ENCODE measurements at regions not wholly inside any gene's neighbourhood (a gene's known extent, or its start where the extent isn't known, plus 50 kb on each side); places are given as distances from the start of the nearest gene placed in this dataset.

GRCh38 chr3:34396956-34397355 is 598.5 kb downstream of the PDCD6IP start:
- no peaks in the 10 kb centered on the region for H4K20me1 ChIP-seq (ENCODE audit: control insufficient read depth, insufficient read depth, low read length, poor library complexity, severe bottlenecking)
- H3K9me3 ChIP-seq (ENCODE audit: control extremely low read depth in 1 of 3, control insufficient read depth in 2 of 3, insufficient read depth in 1 of 3, low read length in 2 of 3), result peaks cover 0 to 11% (median 0%) of the 10 kb centered on the region in 3 donors
- Mint-ChIP-seq H3K9me3 (ENCODE audit: insufficient read depth) (peaks cover 17% of the 10 kb centered on the region), H3K4me3 (no peak overlapping the region), H3K4me1 (no peaks in the 10 kb centered on the region), H3K27me3 (no peaks in the 10 kb centered on the region), H3K27ac (no peak overlapping the region)
- no peak overlapping the region for H3K9ac ChIP-seq (ENCODE audit: low read length)
- POLR2A ChIA-PET, result no interaction called here
- TF ChIP-seq EZH2 (IDR thresholded peaks at IDR 0.05; ENCODE audit: borderline replicate concordance, insufficient read depth, low read depth, low read length, poor library complexity, severe bottlenecking), result no peak
- TF ChIP-seq CTCF (IDR thresholded peaks at IDR 0.05), result no peak
- no peaks in the 10 kb centered on the region for H3K79me2 ChIP-seq (ENCODE audit: control insufficient read depth, insufficient read depth, low read length)
- ATAC-seq (ENCODE audit: low read depth) (no peak), DNase-seq (no peak)
- H3K27me3 ChIP-seq (replicated peaks in 1 of 4; ENCODE audit: control extremely low read depth in 1 of 4, control insufficient read depth in 3 of 4, insufficient read depth in 4 of 4, low read length in 3 of 4), result no peaks in the 10 kb centered on the region
- H2AFZ ChIP-seq (ENCODE audit: insufficient read depth, low read depth, low read length, poor library complexity, severe bottlenecking), result no peak overlapping the region
- H3K4me2 ChIP-seq (replicated peaks; ENCODE audit: low read depth, low read length, poor library complexity, severe bottlenecking), result no peak overlapping the region
- no peaks in the 10 kb centered on the region for H3K36me3 ChIP-seq (replicated peaks in 1 of 2; ENCODE audit: control extremely low read depth in 1 of 2, control insufficient read depth in 1 of 2, extremely low read depth in 1 of 2, insufficient read depth in 2 of 2, low read length in 1 of 2)
- CTCF ChIA-PET, result no interaction called here
- no peak overlapping the region for H3K4me3 ChIP-seq (ENCODE audit: control extremely low read depth in 1 of 5, extremely low read depth in 1 of 5, insufficient read depth in 1 of 5, low read depth in 2 of 5, low read length in 4 of 5)
- intact Hi-C loops (cut with micrococcal nuclease), result no loop called here
- no peaks in the 10 kb centered on the region for H3K4me1 ChIP-seq (ENCODE audit: control insufficient read depth in 2 of 2, insufficient read depth in 2 of 2, low read length in 2 of 2)
- no peak overlapping the region for H3K27ac ChIP-seq (ENCODE audit: low read length in 2 of 2)

DNA sequence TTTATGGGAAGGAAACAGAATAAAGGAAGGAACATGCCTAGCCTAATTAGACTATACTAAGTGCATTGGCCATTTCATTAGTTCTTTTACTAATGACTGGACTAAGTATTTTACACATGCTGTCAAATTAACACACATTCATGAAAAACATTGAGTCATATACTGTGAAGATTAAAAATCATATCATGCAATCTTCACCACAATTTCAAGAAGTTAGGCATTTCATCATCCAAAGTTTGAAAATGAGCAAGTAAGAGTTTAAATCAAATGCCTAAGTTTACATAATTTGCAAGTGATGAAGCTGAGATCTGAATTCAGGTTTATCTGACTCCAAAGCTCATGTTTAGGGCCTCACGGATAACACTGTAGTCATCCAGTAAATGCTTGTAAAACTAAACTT is 601.0 kb downstream of the PDCD6IP start:
- no peak for ATAC-seq (ENCODE audit: low read depth)
- Mint-ChIP-seq H3K9me3 (ENCODE audit: insufficient read depth) (peaks cover 11% of the 10 kb centered on the region), H3K27ac (no peak overlapping the region), H3K4me1 (no peaks in the 10 kb centered on the region), H3K27me3 (no peaks in the 10 kb centered on the region), H3K4me3 (no peak overlapping the region)
- Histone ChIP-seq H3K27me3 (replicated peaks in 1 of 4; ENCODE audit: control extremely low read depth in 1 of 4, control insufficient read depth in 3 of 4, insufficient read depth in 4 of 4, low read length in 3 of 4) (no peaks in the 10 kb centered on the region), H3K9me3 (ENCODE audit: control extremely low read depth in 1 of 3, control insufficient read depth in 2 of 3, insufficient read depth in 1 of 3, low read length in 2 of 3) (peaks cover 0 to 11% (median 0%) of the 10 kb centered on the region in 3 donors), H3K9ac (ENCODE audit: low read length) (no peak overlapping the region), H3K4me1 (ENCODE audit: control insufficient read depth in 2 of 2, insufficient read depth in 2 of 2, low read length in 2 of 2) (no peaks in the 10 kb centered on the region), H3K4me3 (ENCODE audit: control extremely low read depth in 1 of 5, extremely low read depth in 1 of 5, insufficient read depth in 1 of 5, low read depth in 2 of 5, low read length in 4 of 5) (no peak overlapping the region), H3K27ac (ENCODE audit: low read length in 2 of 2) (no peak overlapping the region), H3K4me2 (replicated peaks; ENCODE audit: low read depth, low read length, poor library complexity, severe bottlenecking) (no peak overlapping the region), H3K36me3 (replicated peaks in 1 of 2; ENCODE audit: control extremely low read depth in 1 of 2, control insufficient read depth in 1 of 2, extremely low read depth in 1 of 2, insufficient read depth in 2 of 2, low read length in 1 of 2) (no peaks in the 10 kb centered on the region), H2AFZ (ENCODE audit: insufficient read depth, low read depth, low read length, poor library complexity, severe bottlenecking) (no peak overlapping the region), H3K79me2 (ENCODE audit: control insufficient read depth, insufficient read depth, low read length) (no peaks in the 10 kb centered on the region), H4K20me1 (ENCODE audit: control insufficient read depth, insufficient read depth, low read length, poor library complexity, severe bottlenecking) (no peaks in the 10 kb centered on the region)
- CTCF ChIA-PET, result no interaction called here
- WGBS (ENCODE audit: insufficient coverage), result no CpG with 5 or more reads among the region's 1 CpG
- POLR2A ChIA-PET, result no interaction called here
- intact Hi-C loops (cut with micrococcal nuclease), result no loop called here
- TF ChIP-seq CTCF (IDR thresholded peaks at IDR 0.05), result no peak
- TF ChIP-seq EZH2 (IDR thresholded peaks at IDR 0.05; ENCODE audit: borderline replicate concordance, insufficient read depth, low read depth, low read length, poor library complexity, severe bottlenecking), result no peak
- no peak for DNase-seq
